Breast epithelium (tissue), 4 donors: ENCODE measurements at regions not wholly inside any gene's neighbourhood (a gene's known extent, or its start where the extent isn't known, plus 50 kb on each side); places are given as distances from the start of the nearest gene placed in this dataset.
A peak's percentile ranks its signal among the peaks of the same experiment; 100 is the strongest.

ENCODE experiments used
- DNase-seq, 2 donors: peaks; one replicate each; pipeline ENCODE4 v3.0.0-alpha.2; 2019; ENCODE audit warnings: low spot score in 2 of 2
- H3K27ac ChIP-seq, 2 donors: fragments of 200-600 bp; sonication (generic) in 1 of 2; one replicate each; pipeline ENCODE4 v1.5.1; 2016 to 2019; ENCODE audit warnings: mild to moderate bottlenecking in 1 of 2
- H3K27me3 ChIP-seq, 2 donors: fragments of 200-600 bp; sonication (generic) in 1 of 2; one replicate each; pipeline versions ENCODE4 v1.5.1 to v1.6.0; 2017 to 2019; ENCODE audit warnings: control low read depth in 1 of 2, mild to moderate bottlenecking in 1 of 2
- H3K36me3 ChIP-seq: fragments of 200-600 bp; one replicate; pipeline ENCODE4 v1.5.1; 2019
- H3K4me1 ChIP-seq, 2 donors: fragments of 200-600 bp; sonication (generic); one replicate each; pipeline ENCODE4 v1.5.1; 2016 to 2019; ENCODE audit warnings: control low read depth in 1 of 2
- H3K4me3 ChIP-seq, 3 donors: fragments of 200-600 bp; sonication (generic); 1 replicate in 2 of 3; 2 replicates in 1 of 3; pipeline ENCODE4 v1.5.1; 2016 to 2019; ENCODE audit warnings: mild to moderate bottlenecking in 3 of 3, moderate library complexity in 2 of 3
- H3K9me3 ChIP-seq, 2 donors: fragments of 200-600 bp; sonication (generic) in 1 of 2; one replicate each; pipeline ENCODE4 v1.5.1; 2016 to 2019; ENCODE audit warnings: control low read depth in 1 of 2
- CTCF ChIP-seq, 3 donors: fragments of 450-650 bp; IDR thresholded peaks; one replicate each; pipeline ENCODE4 v1.5.1; 2016 to 2017; ENCODE audit warnings: antibody characterized with exemption in 3 of 3, mild to moderate bottlenecking in 3 of 3, moderate library complexity in 3 of 3
- POLR2A ChIP-seq: fragments of 450-650 bp; IDR thresholded peaks from one replicate; pipeline ENCODE4 v1.6.1; 2016; ENCODE audit warnings: antibody characterized with exemption, mild to moderate bottlenecking, moderate library complexity
- POLR2AphosphoS5 ChIP-seq, 3 donors: sonication (generic); formaldehyde crosslinking; IDR thresholded peaks; one replicate each; pipeline ENCODE4 v1.6.1; 2017; ENCODE audit warnings: antibody characterized with exemption in 3 of 3
- intact Hi-C: fragments of 100-400 bp; cut with DNase I; formaldehyde crosslinking; loops from one replicate; pipeline ENCODE4 v1.15.1; 2023; ENCODE audit warnings: low total_unique reads

DNA sequence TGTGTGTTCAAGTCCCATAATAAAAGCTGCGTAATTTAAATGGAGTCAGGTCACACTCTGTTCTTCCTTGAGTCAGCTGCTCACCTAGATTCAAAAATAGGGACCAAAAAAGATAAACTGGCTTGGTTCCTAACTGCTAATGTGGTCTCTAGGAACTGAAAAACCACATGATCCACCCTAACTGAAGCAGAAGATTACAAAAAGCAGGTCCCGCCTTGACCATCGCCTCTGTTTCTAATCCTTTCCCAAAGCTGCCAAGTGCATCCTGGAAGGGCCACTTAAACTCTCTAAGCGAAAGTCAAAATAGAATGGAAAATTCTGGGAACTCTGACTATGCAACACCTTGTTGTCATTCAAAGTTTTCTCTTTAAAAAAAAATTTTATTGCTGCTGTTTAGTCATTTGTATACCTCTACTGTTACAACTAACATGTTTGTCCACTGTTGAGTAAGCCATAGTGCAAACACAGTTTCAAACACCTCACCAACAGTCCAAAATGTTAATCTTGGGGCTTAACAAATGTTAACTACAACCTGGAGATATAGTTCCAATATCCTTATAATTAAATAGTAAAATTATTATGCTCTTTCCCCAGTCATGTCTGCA, 88.9 kb upstream of the THBS1 start:
- intact Hi-C loops = no loop called here
- Histone ChIP-seq H3K27me3 (no peaks in the 10 kb centered on the region), H3K9me3 (no peaks in the 10 kb centered on the region), H3K36me3 (no peaks in the 10 kb centered on the region), H3K4me3 (no peak overlapping the region), H3K4me1 (peaks cover 0 to 4% of the 10 kb centered on the region in 2 donors), H3K27ac (peak overlapping the region in 1 of 2 donors; percentile 0)
- no peak for DNase-seq
- TF ChIP-seq POLR2AphosphoS5 (IDR thresholded peaks at IDR 0.05) = no peak
- no peak for TF ChIP-seq POLR2A
- TF ChIP-seq CTCF (IDR thresholded peaks at IDR 0.05) = no peak

DNA sequence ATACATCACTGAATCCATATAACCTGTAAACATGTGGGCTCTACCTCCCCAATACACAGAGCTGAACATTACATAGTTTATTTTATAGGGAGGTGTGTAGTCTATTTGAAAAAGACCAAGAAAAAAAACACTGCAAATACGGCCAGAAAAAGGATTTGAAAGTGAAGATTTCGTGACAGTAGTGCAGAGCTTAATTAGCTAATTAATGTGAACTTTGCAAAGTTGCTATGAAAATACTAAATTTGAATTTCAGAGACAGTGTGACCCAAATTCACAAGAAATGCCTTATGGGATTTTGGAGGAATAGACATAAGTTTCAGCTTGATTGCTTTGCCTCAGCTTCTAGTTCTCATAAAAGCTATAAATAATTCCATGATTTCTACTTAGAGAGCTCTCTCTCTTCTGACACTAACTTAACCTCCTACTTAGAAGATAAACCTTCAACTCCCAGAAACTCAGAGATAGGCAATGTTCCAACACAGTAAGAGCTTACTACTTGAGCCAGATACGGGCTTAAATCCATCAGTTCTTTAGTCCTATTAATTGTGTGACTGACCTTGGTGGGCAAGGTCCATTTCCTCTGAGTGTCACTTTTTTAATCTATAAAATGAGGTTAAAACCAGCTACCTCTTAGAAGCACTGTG, 87.3 kb upstream of the THBS1 start:
- Histone ChIP-seq H3K9me3 (no peaks in the 10 kb centered on the region), H3K36me3 (no peaks in the 10 kb centered on the region), H3K27me3 (no peaks in the 10 kb centered on the region), H3K27ac (no peak overlapping the region), H3K4me1 (peaks cover 0 to under 1% of the 10 kb centered on the region in 2 donors), H3K4me3 (no peak overlapping the region)
- TF ChIP-seq CTCF (IDR thresholded peaks at IDR 0.05) (no peak), POLR2AphosphoS5 (IDR thresholded peaks at IDR 0.05) (no peak), POLR2A (no peak)
- DNase-seq = no peak
- intact Hi-C loops = no loop called here

DNA sequence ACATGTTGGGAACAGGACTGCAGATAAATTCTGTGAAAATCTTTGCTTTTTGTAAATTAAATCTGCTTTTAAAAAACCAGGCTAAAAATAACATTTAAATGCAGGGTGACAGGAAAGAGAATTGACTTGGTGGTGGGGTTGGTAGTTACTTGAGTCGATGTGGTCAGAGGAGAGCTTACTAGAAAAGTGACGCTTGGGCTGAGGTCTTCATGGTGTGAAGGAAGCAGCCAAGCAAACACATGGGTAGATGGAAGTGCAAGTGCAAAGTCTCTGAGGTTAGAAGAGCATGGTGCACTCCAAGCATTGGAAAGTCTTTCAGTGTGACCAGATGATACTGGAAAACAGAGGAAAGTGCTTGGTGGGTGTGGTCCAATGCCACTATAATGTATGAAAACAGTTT, 86.4 kb upstream of the THBS1 start:
- H3K4me3 ChIP-seq = no peak overlapping the region
- H3K9me3 ChIP-seq = no peaks in the 10 kb centered on the region
- H3K27me3 ChIP-seq = no peaks in the 10 kb centered on the region
- no peak for TF ChIP-seq POLR2A
- TF ChIP-seq POLR2AphosphoS5 (IDR thresholded peaks at IDR 0.05) = no peak
- TF ChIP-seq CTCF (IDR thresholded peaks at IDR 0.05) = no peak
- H3K4me1 ChIP-seq = no peaks in the 10 kb centered on the region
- no peaks in the 10 kb centered on the region for H3K36me3 ChIP-seq
- intact Hi-C loops = no loop called here
- no peak for DNase-seq
- H3K27ac ChIP-seq = no peak overlapping the region

GRCh38 chr15:39495871-39496840, 84.7 kb upstream of the THBS1 start:
- intact Hi-C loops = no loop called here
- DNase-seq = no peak
- Histone ChIP-seq H3K36me3 (no peaks in the 10 kb centered on the region), H3K27ac (peak overlapping the region in 1 of 2 donors; percentile 26), H3K9me3 (no peaks in the 10 kb centered on the region), H3K4me3 (no peak overlapping the region), H3K4me1 (no peaks in the 10 kb centered on the region), H3K27me3 (no peaks in the 10 kb centered on the region)
- TF ChIP-seq CTCF (IDR thresholded peaks at IDR 0.05) (no peak), POLR2A (no peak), POLR2AphosphoS5 (IDR thresholded peaks at IDR 0.05) (no peak)
